GM18870 (cell line): ENCODE measurements at regions not wholly inside any gene's neighbourhood (a gene's known extent, or its start where the extent isn't known, plus 50 kb on each side); places are given as distances from the start of the nearest gene placed in this dataset.

Experiments used
- ATAC-seq: cut with Tn5 transposase; IDR thresholded peaks from one replicate; pipeline ENCODE4 v1.9.1; 2021; ENCODE audit warnings: moderate library complexity; ENCODE audit not compliant: unreplicated experiment

GRCh38 chr4:162403419-162403818, 239.6 kb upstream of the FSTL5 start:
- ATAC-seq, result no peak

- no peak for ATAC-seq
Observed at GRCh38 chr4:162401021-162401420, 237.2 kb upstream of the FSTL5 start.

- peak; percentile 77 for ATAC-seq
Observed at GRCh38 chr4:162392946-162393345, 229.1 kb upstream of the FSTL5 start.

- no peak for ATAC-seq
Observed at GRCh38 chr4:162366146-162366545, 202.3 kb upstream of the FSTL5 start.

GRCh38 chr4:162364651-162365050, 200.9 kb upstream of the FSTL5 start:
- ATAC-seq, result no peak

GRCh38 chr4:162360369-162361149, 196.8 kb upstream of the FSTL5 start:
- ATAC-seq, result peak; percentile 39

- no peak for ATAC-seq
Observed at GRCh38 chr4:162356181-162356580, 192.4 kb upstream of the FSTL5 start.

GRCh38 chr4:162352580-162353107, 188.8 kb upstream of the FSTL5 start:
- no peak for ATAC-seq

- no peak for ATAC-seq
Observed at GRCh38 chr4:162350331-162350730, 186.5 kb upstream of the FSTL5 start.

GRCh38 chr4:162349395-162349794, 185.6 kb upstream of the FSTL5 start:
- ATAC-seq, result no peak

GRCh38 chr4:162347842-162348213, 184.0 kb upstream of the FSTL5 start:
- ATAC-seq, result no peak

GRCh38 chr4:162347156-162347841, 183.5 kb upstream of the FSTL5 start:
- ATAC-seq, result no peak

GRCh38 chr4:162343967-162344366, 180.2 kb upstream of the FSTL5 start:
- ATAC-seq, result no peak

- ATAC-seq, result no peak
Observed at GRCh38 chr4:162341533-162341932, 177.7 kb upstream of the FSTL5 start.

GRCh38 chr4:162323919-162324318, 160.1 kb upstream of the FSTL5 start:
- ATAC-seq, result no peak

- ATAC-seq, result no peak
Observed at GRCh38 chr4:162322054-162322453, 158.3 kb upstream of the FSTL5 start.

- ATAC-seq, result no peak
Observed at GRCh38 chr4:162285753-162286152, 122.0 kb upstream of the FSTL5 start.

GRCh38 chr4:162282684-162283083, 118.9 kb upstream of the FSTL5 start:
- ATAC-seq, result no peak

- peak; percentile 94 for ATAC-seq
Observed at GRCh38 chr4:162274354-162274753, 110.6 kb upstream of the FSTL5 start.

GRCh38 chr4:162272215-162272614, 108.4 kb upstream of the FSTL5 start:
- no peak for ATAC-seq

GRCh38 chr4:162268911-162269310, 105.1 kb upstream of the FSTL5 start:
- no peak for ATAC-seq

GRCh38 chr4:162265802-162266201, 102.0 kb upstream of the FSTL5 start:
- no peak for ATAC-seq
